ENCODE measurements at regions not wholly inside any gene's neighbourhood (a gene's known extent, or its start where the extent isn't known, plus 50 kb on each side); places are given as distances from the start of the nearest gene placed in this dataset.
"Not testable (repeated sequence)": the region's sequence is repeated elsewhere in the genome, so short reads cannot be mapped to it uniquely, and the experiment has no call there.

GRCh38 chr10:100647928-100648327 lies 97.5 kb upstream of the PAX2 start:
- intact Hi-C loops (cut with micrococcal nuclease; ENCODE audit: unreplicated experiment) = no loop called here
- ChIA-PET CTCF (ENCODE audit: unreplicated experiment) (no interaction called here), POLR2A (no interaction called here)
- H3K4me3 ChIP-seq (ENCODE audit: low read depth, low read length, poor library complexity, severe bottlenecking) = no peak overlapping the region
- no peaks in the 10 kb centered on the region for H4K20me1 ChIP-seq (ENCODE audit: insufficient read depth, low read length)
- H2AFZ ChIP-seq (ENCODE audit: low read length) = no peak overlapping the region
- no peaks in the 10 kb centered on the region for H3K4me1 ChIP-seq (ENCODE audit: insufficient read depth, low read length, poor library complexity, severe bottlenecking)
- H3K9me3 ChIP-seq (ENCODE audit: low read length) = no peaks in the 10 kb centered on the region
- no peak overlapping the region for H3K27ac ChIP-seq (ENCODE audit: low read depth, low read length, poor library complexity, severe bottlenecking)
- no peak for DNase-seq (ENCODE audit: low spot score)
- BruUV-seq (replicated peaks) = no TSS peak
- no peaks in the 10 kb centered on the region for H3K79me2 ChIP-seq (ENCODE audit: insufficient read depth, low read depth, low read length)
- H3K36me3 ChIP-seq (ENCODE audit: insufficient read depth, low read length) = no peaks in the 10 kb centered on the region
- TF ChIP-seq, protein P1, sequence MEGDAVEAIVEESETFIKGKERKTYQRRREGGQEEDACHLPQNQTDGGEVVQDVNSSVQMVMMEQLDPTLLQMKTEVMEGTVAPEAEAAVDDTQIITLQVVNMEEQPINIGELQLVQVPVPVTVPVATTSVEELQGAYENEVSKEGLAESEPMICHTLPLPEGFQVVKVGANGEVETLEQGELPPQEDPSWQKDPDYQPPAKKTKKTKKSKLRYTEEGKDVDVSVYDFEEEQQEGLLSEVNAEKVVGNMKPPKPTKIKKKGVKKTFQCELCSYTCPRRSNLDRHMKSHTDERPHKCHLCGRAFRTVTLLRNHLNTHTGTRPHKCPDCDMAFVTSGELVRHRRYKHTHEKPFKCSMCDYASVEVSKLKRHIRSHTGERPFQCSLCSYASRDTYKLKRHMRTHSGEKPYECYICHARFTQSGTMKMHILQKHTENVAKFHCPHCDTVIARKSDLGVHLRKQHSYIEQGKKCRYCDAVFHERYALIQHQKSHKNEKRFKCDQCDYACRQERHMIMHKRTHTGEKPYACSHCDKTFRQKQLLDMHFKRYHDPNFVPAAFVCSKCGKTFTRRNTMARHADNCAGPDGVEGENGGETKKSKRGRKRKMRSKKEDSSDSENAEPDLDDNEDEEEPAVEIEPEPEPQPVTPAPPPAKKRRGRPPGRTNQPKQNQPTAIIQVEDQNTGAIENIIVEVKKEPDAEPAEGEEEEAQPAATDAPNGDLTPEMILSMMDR (conservative IDR thresholded peaks at IDR 0.05; ENCODE audit: low read length) = no peak
- TF ChIP-seq EZH2phosphoT487 (IDR thresholded peaks at IDR 0.05; ENCODE audit: borderline replicate concordance, low read depth, low read length) = no peak
- H3K4me2 ChIP-seq (ENCODE audit: low read length) = no peak overlapping the region
- H3K9me2 ChIP-seq (ENCODE audit: insufficient read depth, low read length) = no peaks in the 10 kb centered on the region

DNA sequence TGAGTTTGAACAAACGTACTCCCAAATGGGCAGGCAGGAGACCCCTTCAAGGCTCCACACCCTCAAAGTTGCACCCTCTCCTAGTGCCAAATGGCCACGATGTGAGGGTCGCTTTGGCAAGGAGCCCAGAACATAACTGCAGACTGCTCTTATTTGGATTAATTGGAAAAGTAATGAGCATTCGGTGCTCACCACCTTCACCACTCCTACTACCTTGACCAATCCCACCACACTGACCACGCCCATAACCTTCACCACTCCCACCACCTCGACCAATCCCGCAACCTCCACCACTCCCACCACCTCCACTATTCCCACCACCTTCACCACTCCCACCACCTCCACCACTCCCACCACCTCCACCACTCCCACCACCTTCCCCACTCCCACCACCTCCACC lies 94.7 kb upstream of the PAX2 start:
- ChIA-PET POLR2A (no interaction called here), CTCF (ENCODE audit: unreplicated experiment) (no interaction called here)
- intact Hi-C loops (cut with micrococcal nuclease; ENCODE audit: unreplicated experiment) = no loop called here
- no peaks in the 10 kb centered on the region for H4K20me1 ChIP-seq (ENCODE audit: insufficient read depth, low read length)
- no peak overlapping the region for H2AFZ ChIP-seq (ENCODE audit: low read length)
- H3K9me3 ChIP-seq (ENCODE audit: low read length) = no peaks in the 10 kb centered on the region
- H3K4me2 ChIP-seq (ENCODE audit: low read length) = no peak overlapping the region
- H3K36me3 ChIP-seq (ENCODE audit: insufficient read depth, low read length) = no peaks in the 10 kb centered on the region
- no peaks in the 10 kb centered on the region for H3K9me2 ChIP-seq (ENCODE audit: insufficient read depth, low read length)
- TF ChIP-seq, protein P1 (conservative IDR thresholded peaks at IDR 0.05; ENCODE audit: low read length) = no peak
- TF ChIP-seq EZH2phosphoT487 (IDR thresholded peaks at IDR 0.05; ENCODE audit: borderline replicate concordance, low read depth, low read length) = no peak
- no peak for DNase-seq (ENCODE audit: low spot score)
- BruUV-seq (replicated peaks) = no TSS peak
- no peaks in the 10 kb centered on the region for H3K79me2 ChIP-seq (ENCODE audit: insufficient read depth, low read depth, low read length)
- no peak overlapping the region for H3K27ac ChIP-seq (ENCODE audit: low read depth, low read length, poor library complexity, severe bottlenecking)
- H3K4me1 ChIP-seq (ENCODE audit: insufficient read depth, low read length, poor library complexity, severe bottlenecking) = no peaks in the 10 kb centered on the region
- no peak overlapping the region for H3K4me3 ChIP-seq (ENCODE audit: low read depth, low read length, poor library complexity, severe bottlenecking)

- DNase-seq (ENCODE audit: low spot score); intact Hi-C loops (cut with micrococcal nuclease; ENCODE audit: unreplicated experiment); POLR2A ChIA-PET: not testable (repeated sequence)
Measured at GRCh38 chr10:100651099-100651498, 94.3 kb upstream of the PAX2 start.

More at GRCh38 chr10:100651099-100651498, 94.3 kb upstream of the PAX2 start:
- H4K20me1 ChIP-seq (ENCODE audit: insufficient read depth, low read length); H3K9me3 ChIP-seq (ENCODE audit: low read length); H2AFZ ChIP-seq (ENCODE audit: low read length); BruUV-seq (replicated peaks); H3K36me3 ChIP-seq (ENCODE audit: insufficient read depth, low read length); CTCF ChIA-PET (ENCODE audit: unreplicated experiment); H3K9me2 ChIP-seq (ENCODE audit: insufficient read depth, low read length); H3K27ac ChIP-seq (ENCODE audit: low read depth, low read length, poor library complexity, severe bottlenecking); H3K4me3 ChIP-seq (ENCODE audit: low read depth, low read length, poor library complexity, severe bottlenecking); H3K4me1 ChIP-seq (ENCODE audit: insufficient read depth, low read length, poor library complexity, severe bottlenecking); H3K79me2 ChIP-seq (ENCODE audit: insufficient read depth, low read depth, low read length); H3K4me2 ChIP-seq (ENCODE audit: low read length): not testable (repeated sequence)

All from OCI-LY7 (cell line).